Keratinocyte (primary cell): ENCODE measurements at regions not wholly inside any gene's neighbourhood (a gene's known extent, or its start where the extent isn't known, plus 50 kb on each side); places are given as distances from the start of the nearest gene placed in this dataset.
A peak's percentile ranks its signal among the peaks of the same experiment; 100 is the strongest.

Experiments used
- DNase-seq: peaks from one replicate; pipeline ENCODE4 v3.0.0-alpha.2; 2011; ENCODE audit warnings: low read depth, missing footprints, low spot score
- FAIRE-seq: peaks from 2 replicates; lab custom pipeline; 2011; peaks lifted over from hg19 to GRCh38; lab: Jason Lieb, UNC
- H2AFZ ChIP-seq: 2 replicates; pipeline ENCODE4 v1.6.0; 2012; ENCODE audit warnings: low read length, control low read depth, inconsistent platforms; ENCODE audit not compliant: control insufficient read depth
- H3K27ac ChIP-seq: 2 replicates; pipeline ENCODE4 v1.5.1; 2011; ENCODE audit warnings: low read length; ENCODE audit not compliant: control insufficient read depth, insufficient read depth
- H3K27me3 ChIP-seq: 3 replicates; pipeline ENCODE4 v1.6.0; 2011; ENCODE audit warnings: low read length; ENCODE audit not compliant: control insufficient read depth, insufficient read depth; ENCODE audit errors: extremely low read depth
- H3K36me3 ChIP-seq, 2 experiments: 2 replicates in 1 of 2; 3 replicates in 1 of 2; pipeline ENCODE4 v1.5.1; 2011; ENCODE audit warnings: low read length in 2 of 2, mild to moderate bottlenecking in 1 of 2; ENCODE audit not compliant: control insufficient read depth in 2 of 2, insufficient read depth in 2 of 2; ENCODE audit errors: extremely low read depth in 1 of 2
- H3K4me1 ChIP-seq: 3 replicates; pipeline ENCODE4 v1.5.1; 2011; ENCODE audit warnings: low read length; ENCODE audit not compliant: control insufficient read depth, insufficient read depth; ENCODE audit errors: extremely low read depth
- H3K4me2 ChIP-seq: 3 replicates; pipeline ENCODE4 v1.6.0; 2011; ENCODE audit warnings: low read depth, low read length; ENCODE audit not compliant: control insufficient read depth, insufficient read depth; ENCODE audit errors: extremely low read depth
- H3K4me3 ChIP-seq, 3 experiments: fragments of 200-600 bp in 1 of 3; sonication (generic) in 1 of 3; 2 replicates in 2 of 3; 3 replicates in 1 of 3; pipeline ENCODE4 v1.5.1; 2011 to 2016; ENCODE audit warnings: low read length in 3 of 3, mild to moderate bottlenecking in 3 of 3, control low read depth in 2 of 3, inconsistent platforms in 1 of 3, low read depth in 1 of 3, mixed read lengths in 1 of 3, mixed run types in 1 of 3, moderate library complexity in 1 of 3; ENCODE audit not compliant: control insufficient read depth in 2 of 3, insufficient read depth in 2 of 3; ENCODE audit errors: extremely low read depth in 1 of 3
- H3K79me2 ChIP-seq: 2 replicates; pipeline ENCODE4 v1.6.0; 2012; ENCODE audit warnings: low read length; ENCODE audit not compliant: control insufficient read depth, insufficient read depth
- H3K9ac ChIP-seq: 3 replicates; pipeline ENCODE4 v1.6.0; 2011; ENCODE audit warnings: low read length; ENCODE audit not compliant: control insufficient read depth, insufficient read depth; ENCODE audit errors: extremely low read depth
- H3K9me1 ChIP-seq: 3 replicates; pipeline ENCODE4 v1.6.0; 2011; ENCODE audit warnings: low read length; ENCODE audit not compliant: control insufficient read depth, insufficient read depth; ENCODE audit errors: extremely low read depth
- H3K9me3 ChIP-seq: 2 replicates; pipeline ENCODE4 v1.5.1; 2012; ENCODE audit warnings: low read depth, low read length; ENCODE audit not compliant: control insufficient read depth
- H4K20me1 ChIP-seq: 3 replicates; pipeline ENCODE4 v1.6.0; 2011; ENCODE audit warnings: low read length; ENCODE audit not compliant: control insufficient read depth, insufficient read depth; ENCODE audit errors: extremely low read depth
- CTCF ChIP-seq, 3 experiments: IDR thresholded peaks in 1 of 3; conservative IDR thresholded peaks in 1 of 3; optimal IDR thresholded peaks in 1 of 3; 2 replicates in 2 of 3; 3 replicates in 1 of 3; pipeline versions ENCODE3 to v1.5.1; 2011; ENCODE audit warnings: low read length in 3 of 3, mild to moderate bottlenecking in 3 of 3, moderate library complexity in 2 of 3, control low read depth in 1 of 3, inconsistent platforms in 1 of 3; ENCODE audit not compliant: insufficient read depth in 2 of 3; ENCODE audit errors: extremely low read depth in 1 of 3
- EZH2 ChIP-seq: IDR thresholded peaks from one replicate; pipeline ENCODE4 v1.6.1; 2012; ENCODE audit warnings: inconsistent platforms, mild to moderate bottlenecking, low read length, moderate library complexity
- dilution Hi-C: fragments of 300-500 bp; cut with MboI; formaldehyde crosslinking; loops from one replicate; pipeline ENCODE4 v1.7.0; 2020; ENCODE audit warnings: low sequenced_read_pairs; ENCODE audit not compliant: extremely low pct_ligation_motif_present

- Histone ChIP-seq H3K9me3 (no peaks in the 10 kb centered on the region), H3K79me2 (no peaks in the 10 kb centered on the region), H3K27me3 (no peaks in the 10 kb centered on the region), H4K20me1 (no peaks in the 10 kb centered on the region), H3K9ac (no peak overlapping the region), H3K9me1 (no peaks in the 10 kb centered on the region), H3K4me1 (peaks cover 37% of the 10 kb centered on the region), H3K36me3 (no peaks in the 10 kb centered on the region), H3K4me2 (peak overlapping the region; percentile 19), H3K4me3 (no peak overlapping the region), H2AFZ (no peak overlapping the region), H3K27ac (peak overlapping the region; percentile 29)
- FAIRE-seq, result peak; percentile 71
- dilution Hi-C loops, result no loop called here
- DNase-seq, result no peak
- TF ChIP-seq CTCF (optimal IDR thresholded peaks at IDR 0.05 in 1 of 3, IDR thresholded peaks at IDR 0.05 in 1 of 3, conservative IDR thresholded peaks at IDR 0.05 in 1 of 3; ENCODE audit: extremely low read depth in 1 of 3, insufficient read depth in 2 of 3, low read length in 3 of 3) (no peak), EZH2 (no peak)
Observed at GRCh38 chr9:109887079-109887478, 107.1 kb downstream of the PALM2AKAP2 start.

GRCh38 chr9:109888695-109889094, 108.7 kb downstream of the PALM2AKAP2 start:
- Histone ChIP-seq H3K4me2 (no peak overlapping the region), H2AFZ (no peak overlapping the region)
- dilution Hi-C loops, result no loop called here

More at GRCh38 chr9:109888695-109889094, 108.7 kb downstream of the PALM2AKAP2 start:
- peaks cover 37% of the 10 kb centered on the region for H3K4me1 ChIP-seq
- no peaks in the 10 kb centered on the region for H3K9me1 ChIP-seq
- no peak overlapping the region for H3K27ac ChIP-seq
- H3K27me3 ChIP-seq, result no peaks in the 10 kb centered on the region
- no peaks in the 10 kb centered on the region for H3K36me3 ChIP-seq
- DNase-seq (no peak), FAIRE-seq (no peak)
- no peaks in the 10 kb centered on the region for H3K9me3 ChIP-seq
- H3K9ac ChIP-seq, result no peak overlapping the region
- TF ChIP-seq EZH2 (no peak), CTCF (optimal IDR thresholded peaks at IDR 0.05 in 1 of 3, IDR thresholded peaks at IDR 0.05 in 1 of 3, conservative IDR thresholded peaks at IDR 0.05 in 1 of 3; ENCODE audit: extremely low read depth in 1 of 3, insufficient read depth in 2 of 3, low read length in 3 of 3) (no peak)
- no peaks in the 10 kb centered on the region for H3K79me2 ChIP-seq
- no peaks in the 10 kb centered on the region for H4K20me1 ChIP-seq
- H3K4me3 ChIP-seq, result no peak overlapping the region
